WTC11 (cell line): ENCODE measurements at regions not wholly inside any gene's neighbourhood (a gene's known extent, or its start where the extent isn't known, plus 50 kb on each side); places are given as distances from the start of the nearest gene placed in this dataset.

ENCODE experiments used
- ATAC-seq: fragments of 200-7000 bp; cut with Tn5 transposase; 2 replicates; pipeline ENCODE4 v1.10.0; 2021; ENCODE audit warnings: mild to moderate bottlenecking, moderate library complexity
- CTCF ChIA-PET: fragments of 300-600 bp; sonication (Branson Sonifier 250); formaldehyde crosslinking; loops from one replicate; lab custom pipeline; 2021; ENCODE audit warnings: antibody characterized with exemption; lab: Charles Lee
- POLR2A ChIA-PET: fragments of 350-600 bp; sonication (Branson Sonifier 250); formaldehyde crosslinking; loops from one replicate; lab custom pipeline; 2021; ENCODE audit warnings: antibody characterized with exemption; lab: Charles Lee
- DNase-seq: peaks from one replicate; pipeline ENCODE4 v3.0.0; 2021; ENCODE audit warnings: low spot score
- H3K27ac Mint-ChIP-seq: 2 replicates; pipeline ENCODE4 v1.8.0; 2021; ENCODE audit warnings: mixed read lengths
- H3K27me3 Mint-ChIP-seq: 2 replicates; pipeline ENCODE4 v1.8.0; 2021; ENCODE audit warnings: low read depth, mild to moderate bottlenecking, moderate library complexity, mixed read lengths
- H3K36me3 Mint-ChIP-seq: 2 replicates; pipeline ENCODE4 v1.8.0; 2021; ENCODE audit warnings: mixed read lengths
- H3K4me1 Mint-ChIP-seq: 2 replicates; pipeline ENCODE4 v1.8.0; 2022; ENCODE audit warnings: mixed read lengths
- H3K4me3 Mint-ChIP-seq: 2 replicates; pipeline ENCODE4 v1.8.0; 2021; ENCODE audit warnings: mild to moderate bottlenecking, moderate library complexity, mixed read lengths
- H3K9me3 Mint-ChIP-seq: 2 replicates; pipeline ENCODE4 v1.8.0; 2021; ENCODE audit warnings: mixed read lengths
- ATF3 ChIP-seq: sonication (generic); formaldehyde crosslinking; conservative IDR thresholded peaks from 2 replicates; pipeline ENCODE4 v1.8.1; 2022; ENCODE audit warnings: mild to moderate bottlenecking, missing genetic modification reagents
- CTCF ChIP-seq: fragments of 200-600 bp; IDR thresholded peaks from 2 replicates; pipeline ENCODE4 v1.8.0; 2022; ENCODE audit warnings: antibody characterized with exemption
- GABPB1 ChIP-seq: sonication (generic); formaldehyde crosslinking; IDR thresholded peaks from 2 replicates; pipeline ENCODE4 v1.8.1; 2023; ENCODE audit warnings: mild to moderate bottlenecking, missing genetic modification reagents
- HMGA2 ChIP-seq: fragments of 250-450 bp; sonication (Bioruptor Pico); IDR thresholded peaks from 2 replicates; pipeline ENCODE4 v1.4.0; 2021; ENCODE audit warnings: mild to moderate bottlenecking, moderate library complexity
- JAZF1 ChIP-seq: fragments of 250-450 bp; sonication (Bioruptor Pico); IDR thresholded peaks from 2 replicates; pipeline ENCODE4 v1.9.0; 2021; ENCODE audit warnings: moderate library complexity, mild to moderate bottlenecking, inconsistent platforms
- KAT7 ChIP-seq: sonication (generic); formaldehyde crosslinking; IDR thresholded peaks from 2 replicates; pipeline ENCODE4 v1.8.1; 2023; ENCODE audit warnings: missing genetic modification reagents, mild to moderate bottlenecking, borderline replicate concordance
- NFE2L1 ChIP-seq: sonication (generic); formaldehyde crosslinking; IDR thresholded peaks from 2 replicates; pipeline ENCODE4 v1.8.1; 2023; ENCODE audit warnings: missing genetic modification reagents
- RORB ChIP-seq: fragments of 250-450 bp; sonication (Bioruptor Pico); IDR thresholded peaks from 2 replicates; pipeline ENCODE4 v1.9.0; 2021; ENCODE audit warnings: mild to moderate bottlenecking
- SMAD4 ChIP-seq: sonication (generic); formaldehyde crosslinking; IDR thresholded peaks from 2 replicates; pipeline ENCODE4 v1.8.0; 2022; ENCODE audit warnings: mild to moderate bottlenecking, missing genetic modification reagents
- SOX15 ChIP-seq: fragments of 250-450 bp; sonication (Bioruptor Pico); IDR thresholded peaks from 2 replicates; pipeline ENCODE4 v1.9.0; 2021; ENCODE audit warnings: mild to moderate bottlenecking
- ZMAT4 ChIP-seq: fragments of 250-450 bp; sonication (Bioruptor Pico); IDR thresholded peaks from 2 replicates; pipeline ENCODE4 v1.9.0; 2021; ENCODE audit warnings: mild to moderate bottlenecking
- ZNF121 ChIP-seq: sonication (generic); formaldehyde crosslinking; IDR thresholded peaks from 2 replicates; pipeline ENCODE4 v1.8.0; 2023; ENCODE audit warnings: missing genetic modification reagents
- ZNF263 ChIP-seq: sonication (generic); formaldehyde crosslinking; IDR thresholded peaks from 2 replicates; pipeline ENCODE4 v1.8.1; 2022; ENCODE audit warnings: low read depth, mild to moderate bottlenecking, moderate library complexity, missing genetic modification reagents
- ZNF416 ChIP-seq: fragments of 250-450 bp; sonication (Bioruptor Pico); IDR thresholded peaks from 2 replicates; pipeline ENCODE4 v1.9.0; 2021; ENCODE audit warnings: mild to moderate bottlenecking, inconsistent platforms
- ZNF671 ChIP-seq: fragments of 250-450 bp; sonication (Bioruptor Pico); IDR thresholded peaks from 2 replicates; pipeline ENCODE4 v1.8.0; 2021; ENCODE audit warnings: mild to moderate bottlenecking
- TF ChIP-seq, protein P1 (sequence below): sonication (generic); formaldehyde crosslinking; IDR thresholded peaks from 2 replicates; pipeline ENCODE4 v1.8.1; 2023; ENCODE audit warnings: mild to moderate bottlenecking, missing genetic modification reagents
- TF ChIP-seq, protein P2 (sequence below): sonication (generic); formaldehyde crosslinking; IDR thresholded peaks from 2 replicates; pipeline ENCODE4 v1.8.1; 2022; ENCODE audit warnings: missing genetic modification reagents, borderline replicate concordance
- TF ChIP-seq, protein P3 (sequence below): fragments of 250-450 bp; sonication (Bioruptor Pico); IDR thresholded peaks from 2 replicates; pipeline ENCODE4 v1.9.0; 2021; ENCODE audit warnings: moderate library complexity, mild to moderate bottlenecking, inconsistent platforms, borderline replicate concordance
- TF ChIP-seq, protein P4 (sequence below): sonication (generic); formaldehyde crosslinking; IDR thresholded peaks from 2 replicates; pipeline ENCODE4 v1.8.1; 2023; ENCODE audit warnings: mild to moderate bottlenecking, moderate library complexity, missing genetic modification reagents

GRCh38 chr11:28842716-28843115, 734.5 kb downstream of the METTL15 start:
- H3K4me3 Mint-ChIP-seq, result no peak overlapping the region
- H3K27ac Mint-ChIP-seq, result no peak overlapping the region
- ATAC-seq, result no peak
- no peaks in the 10 kb centered on the region for H3K27me3 Mint-ChIP-seq
- no peak for DNase-seq
- POLR2A ChIA-PET, result no interaction called here
- TF ChIP-seq KAT7 (no peak), RORB (CRISPR knock-in tag) (no peak), ZNF263 (CRISPR knock-in tag) (no peak), ATF3 (CRISPR knock-in tag) (no peak), ZNF121 (no peak), ZNF671 (CRISPR knock-in tag) (no peak), HMGA2 (no peak)
- TF ChIP-seq, protein P1, sequence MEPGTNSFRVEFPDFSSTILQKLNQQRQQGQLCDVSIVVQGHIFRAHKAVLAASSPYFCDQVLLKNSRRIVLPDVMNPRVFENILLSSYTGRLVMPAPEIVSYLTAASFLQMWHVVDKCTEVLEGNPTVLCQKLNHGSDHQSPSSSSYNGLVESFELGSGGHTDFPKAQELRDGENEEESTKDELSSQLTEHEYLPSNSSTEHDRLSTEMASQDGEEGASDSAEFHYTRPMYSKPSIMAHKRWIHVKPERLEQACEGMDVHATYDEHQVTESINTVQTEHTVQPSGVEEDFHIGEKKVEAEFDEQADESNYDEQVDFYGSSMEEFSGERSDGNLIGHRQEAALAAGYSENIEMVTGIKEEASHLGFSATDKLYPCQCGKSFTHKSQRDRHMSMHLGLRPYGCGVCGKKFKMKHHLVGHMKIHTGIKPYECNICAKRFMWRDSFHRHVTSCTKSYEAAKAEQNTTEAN (CRISPR knock-in tag), result no peak
- TF ChIP-seq, protein P2, sequence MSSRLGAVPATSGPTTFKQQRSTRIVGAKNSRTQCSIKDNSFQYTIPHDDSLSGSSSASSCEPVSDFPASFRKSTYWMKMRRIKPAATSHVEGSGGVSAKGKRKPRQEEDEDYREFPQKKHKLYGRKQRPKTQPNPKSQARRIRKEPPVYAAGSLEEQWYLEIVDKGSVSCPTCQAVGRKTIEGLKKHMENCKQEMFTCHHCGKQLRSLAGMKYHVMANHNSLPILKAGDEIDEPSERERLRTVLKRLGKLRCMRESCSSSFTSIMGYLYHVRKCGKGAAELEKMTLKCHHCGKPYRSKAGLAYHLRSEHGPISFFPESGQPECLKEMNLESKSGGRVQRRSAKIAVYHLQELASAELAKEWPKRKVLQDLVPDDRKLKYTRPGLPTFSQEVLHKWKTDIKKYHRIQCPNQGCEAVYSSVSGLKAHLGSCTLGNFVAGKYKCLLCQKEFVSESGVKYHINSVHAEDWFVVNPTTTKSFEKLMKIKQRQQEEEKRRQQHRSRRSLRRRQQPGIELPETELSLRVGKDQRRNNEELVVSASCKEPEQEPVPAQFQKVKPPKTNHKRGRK (CRISPR knock-in tag), result no peak
- TF ChIP-seq, protein P3, sequence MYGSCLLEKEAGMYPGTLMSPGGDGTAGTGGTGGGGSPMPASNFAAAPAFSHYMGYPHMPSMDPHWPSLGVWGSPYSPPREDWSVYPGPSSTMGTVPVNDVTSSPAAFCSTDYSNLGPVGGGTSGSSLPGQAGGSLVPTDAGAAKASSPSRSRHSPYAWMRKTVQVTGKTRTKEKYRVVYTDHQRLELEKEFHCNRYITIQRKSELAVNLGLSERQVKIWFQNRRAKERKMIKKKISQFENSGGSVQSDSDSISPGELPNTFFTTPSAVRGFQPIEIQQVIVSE (CRISPR knock-in tag), result no peak
- TF ChIP-seq, all 79 proteins: peak for 0
- Mint-ChIP-seq H3K4me1 (no peaks in the 10 kb centered on the region), H3K9me3 (peaks cover 10% of the 10 kb centered on the region), H3K36me3 (peaks cover 4% of the 10 kb centered on the region; the same call in 1 of the 2 replicates)
- CTCF ChIA-PET, result no interaction called here

- TF ChIP-seq ZMAT4 (CRISPR knock-in tag) (no peak), SMAD4 (no peak), SOX15 (CRISPR knock-in tag) (no peak), ZNF416 (no peak), CTCF (no peak), GABPB1 (no peak), JAZF1 (CRISPR knock-in tag) (no peak), NFE2L1 (CRISPR knock-in tag) (no peak)
- TF ChIP-seq, protein P4, sequence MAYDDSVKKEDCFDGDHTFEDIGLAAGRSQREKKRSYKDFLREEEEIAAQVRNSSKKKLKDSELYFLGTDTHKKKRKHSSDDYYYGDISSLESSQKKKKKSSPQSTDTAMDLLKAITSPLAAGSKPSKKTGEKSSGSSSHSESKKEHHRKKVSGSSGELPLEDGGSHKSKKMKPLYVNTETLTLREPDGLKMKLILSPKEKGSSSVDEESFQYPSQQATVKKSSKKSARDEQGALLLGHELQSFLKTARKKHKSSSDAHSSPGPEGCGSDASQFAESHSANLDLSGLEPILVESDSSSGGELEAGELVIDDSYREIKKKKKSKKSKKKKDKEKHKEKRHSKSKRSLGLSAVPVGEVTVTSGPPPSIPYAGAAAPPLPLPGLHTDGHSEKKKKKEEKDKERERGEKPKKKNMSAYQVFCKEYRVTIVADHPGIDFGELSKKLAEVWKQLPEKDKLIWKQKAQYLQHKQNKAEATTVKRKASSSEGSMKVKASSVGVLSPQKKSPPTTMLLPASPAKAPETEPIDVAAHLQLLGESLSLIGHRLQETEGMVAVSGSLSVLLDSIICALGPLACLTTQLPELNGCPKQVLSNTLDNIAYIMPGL (CRISPR knock-in tag), result no peak
- POLR2A ChIA-PET, result interaction anchor here (0.5 kb wide), 1 partner anchor 554 kb away, joined by 3 read pairs; no protein-coding TSS in a partner anchor
- H3K27ac Mint-ChIP-seq, result no peak overlapping the region
Measured at GRCh38 chr11:28838741-28839140, 730.6 kb downstream of the METTL15 start.

More at GRCh38 chr11:28838741-28839140, 730.6 kb downstream of the METTL15 start:
- DNase-seq (no peak), ATAC-seq (no peak)
- Mint-ChIP-seq H3K36me3 (no peaks in the 10 kb centered on the region), H3K4me3 (no peak overlapping the region), H3K4me1 (peaks cover 37% of the 10 kb centered on the region), H3K9me3 (no peaks in the 10 kb centered on the region), H3K27me3 (no peaks in the 10 kb centered on the region)
- CTCF ChIA-PET, result no interaction called here
